OCI-LY7 (cell line): ENCODE measurements at regions not wholly inside any gene's neighbourhood (a gene's known extent, or its start where the extent isn't known, plus 50 kb on each side); places are given as distances from the start of the nearest gene placed in this dataset.

Experiments
- BruUV-seq: library from RNA; stranded (reverse); fragments of 400-500 nt; replicated peaks from 2 replicates; lab custom pipeline; 2021; lab: Mats Ljungman, UMichigan
- CTCF ChIA-PET: fragments of 300-600 bp; sonication (Branson Sonifier 250); formaldehyde crosslinking; loops from one replicate; lab custom pipeline; 2022; ENCODE audit warnings: antibody characterized with exemption; ENCODE audit not compliant: unreplicated experiment; lab: Charles Lee
- POLR2A ChIA-PET: fragments of 300-600 bp; sonication (Branson Sonifier 250); formaldehyde crosslinking; loops from one replicate; lab custom pipeline; 2022; ENCODE audit warnings: antibody characterized with exemption; lab: Charles Lee
- DNase-seq: peaks from one replicate; pipeline ENCODE4 v3.0.0-alpha.2; 2015; ENCODE audit warnings: low spot score
- H2AFZ ChIP-seq: fragments of 200-600 bp; sonication (generic), shearing (Covaris generic); 2 replicates; pipeline ENCODE4 v1.6.1; 2014; ENCODE audit warnings: mild to moderate bottlenecking, antibody characterized with exemption, low read length, moderate library complexity
- H3K27ac ChIP-seq: fragments of 200-600 bp; sonication (generic); 2 replicates; pipeline ENCODE4 v1.5.1; 2014; ENCODE audit warnings: mixed run types, low read depth, mild to moderate bottlenecking, moderate library complexity, low read length, inconsistent platforms; ENCODE audit not compliant: poor library complexity, severe bottlenecking
- H3K36me3 ChIP-seq: fragments of 200-600 bp; sonication (generic); 2 replicates; pipeline ENCODE4 v1.6.1; 2014; ENCODE audit warnings: mild to moderate bottlenecking, antibody characterized with exemption, low read length, moderate library complexity, mixed read lengths; ENCODE audit not compliant: insufficient read depth
- H3K4me1 ChIP-seq: fragments of 200-600 bp; sonication (generic); 2 replicates; pipeline ENCODE4 v1.5.1; 2014; ENCODE audit warnings: mild to moderate bottlenecking, low read length; ENCODE audit not compliant: insufficient read depth, poor library complexity, severe bottlenecking
- H3K4me2 ChIP-seq: fragments of 200-600 bp; sonication (generic); 2 replicates; pipeline ENCODE4 v1.6.1; 2014; ENCODE audit warnings: mild to moderate bottlenecking, low read length
- H3K4me3 ChIP-seq: fragments of 200-600 bp; sonication (generic); 2 replicates; pipeline ENCODE4 v1.5.1; 2014; ENCODE audit warnings: mild to moderate bottlenecking, low read depth, low read length; ENCODE audit not compliant: poor library complexity, severe bottlenecking
- H3K79me2 ChIP-seq: fragments of 200-600 bp; sonication (generic); 2 replicates; pipeline ENCODE4 v1.6.1; 2016; ENCODE audit warnings: low read depth, mild to moderate bottlenecking, low read length, moderate library complexity, mixed read lengths; ENCODE audit not compliant: insufficient read depth
- H3K9me2 ChIP-seq: fragments of 200-600 bp; sonication (generic); 2 replicates; pipeline ENCODE4 v1.6.1; 2016; ENCODE audit warnings: mild to moderate bottlenecking, low read length, mixed read lengths; ENCODE audit not compliant: insufficient read depth
- H3K9me3 ChIP-seq: fragments of 200-600 bp; sonication (generic); 2 replicates; pipeline ENCODE4 v1.6.1; 2014; ENCODE audit warnings: mild to moderate bottlenecking, mixed run types, low read length, mixed read lengths
- H4K20me1 ChIP-seq: fragments of 200-600 bp; sonication (generic); 2 replicates; pipeline ENCODE4 v1.6.1; 2014; ENCODE audit warnings: mild to moderate bottlenecking, antibody characterized with exemption, low read length, moderate library complexity, mixed read lengths; ENCODE audit not compliant: insufficient read depth
- CTCF ChIP-seq: fragments of 200-600 bp; sonication (generic); conservative IDR thresholded peaks from 2 replicates; pipeline ENCODE4 v1.5.1; 2014; ENCODE audit warnings: mild to moderate bottlenecking, antibody characterized with exemption, low read length, moderate library complexity, mixed read lengths
- EZH2phosphoT487 ChIP-seq: fragments of 200-600 bp; sonication (generic); IDR thresholded peaks from 2 replicates; pipeline ENCODE4 v1.6.1; 2018; ENCODE audit warnings: low read depth, borderline replicate concordance, mild to moderate bottlenecking, mixed run types, antibody characterized with exemption, low read length, moderate library complexity, mixed read lengths
- intact Hi-C: fragments of 100-400 bp; cut with micrococcal nuclease; formaldehyde crosslinking; loops from one replicate; pipeline ENCODE4 v1.10.0; 2022; ENCODE audit not compliant: unreplicated experiment

- TF ChIP-seq CTCF (no peak), EZH2phosphoT487 (no peak)
Measured at GRCh38 chr22:34160141-34160783, 240.0 kb upstream of the LARGE1 start.

GRCh38 chr22:34161431-34162123 lies 241.3 kb upstream of the LARGE1 start:
- H3K27ac ChIP-seq, result no peak overlapping the region
- no peaks in the 10 kb centered on the region for H3K9me3 ChIP-seq
- ChIA-PET CTCF (no interaction called here), POLR2A (no interaction called here)
- no peaks in the 10 kb centered on the region for H3K36me3 ChIP-seq
- no peaks in the 10 kb centered on the region for H3K9me2 ChIP-seq
- intact Hi-C loops, result no loop called here
- H4K20me1 ChIP-seq, result no peaks in the 10 kb centered on the region
- H2AFZ ChIP-seq, result no peak overlapping the region
- no peak for DNase-seq
- H3K4me2 ChIP-seq, result no peak overlapping the region
- no peaks in the 10 kb centered on the region for H3K79me2 ChIP-seq
- no TSS peak for BruUV-seq
- TF ChIP-seq CTCF (no peak), EZH2phosphoT487 (no peak)
- no peaks in the 10 kb centered on the region for H3K4me1 ChIP-seq
- no peak overlapping the region for H3K4me3 ChIP-seq

More at GRCh38 chr22:34160141-34160783, 240.0 kb upstream of the LARGE1 start:
- H2AFZ ChIP-seq, result no peak overlapping the region
- ChIA-PET CTCF (no interaction called here), POLR2A (no interaction called here)
- no peaks in the 10 kb centered on the region for H4K20me1 ChIP-seq
- no peaks in the 10 kb centered on the region for H3K79me2 ChIP-seq
- H3K4me2 ChIP-seq, result no peak overlapping the region
- H3K9me2 ChIP-seq, result no peaks in the 10 kb centered on the region
- intact Hi-C loops, result no loop called here
- BruUV-seq, result no TSS peak
- no peaks in the 10 kb centered on the region for H3K4me1 ChIP-seq
- no peak overlapping the region for H3K27ac ChIP-seq
- no peaks in the 10 kb centered on the region for H3K9me3 ChIP-seq
- no peak overlapping the region for H3K4me3 ChIP-seq
- H3K36me3 ChIP-seq, result no peaks in the 10 kb centered on the region
- DNase-seq, result no peak

- intact Hi-C loops, result no loop called here
- DNase-seq, result no peak
- Histone ChIP-seq H3K9me2 (no peaks in the 10 kb centered on the region), H3K27ac (no peak overlapping the region), H4K20me1 (no peaks in the 10 kb centered on the region), H3K4me1 (no peaks in the 10 kb centered on the region), H3K9me3 (no peaks in the 10 kb centered on the region), H2AFZ (no peak overlapping the region), H3K79me2 (no peaks in the 10 kb centered on the region), H3K4me2 (no peak overlapping the region), H3K36me3 (no peaks in the 10 kb centered on the region), H3K4me3 (no peak overlapping the region)
- ChIA-PET POLR2A (no interaction called here), CTCF (no interaction called here)
- BruUV-seq, result no TSS peak
- TF ChIP-seq EZH2phosphoT487, result no peak
- no peak for TF ChIP-seq CTCF
Measured at GRCh38 chr22:34198976-34199375, 278.7 kb upstream of the LARGE1 start.
